ENCODE measurements at regions not wholly inside any gene's neighbourhood (a gene's known extent, or its start where the extent isn't known, plus 50 kb on each side); places are given as distances from the start of the nearest gene placed in this dataset.
"Not testable (repeated sequence)": the region's sequence is repeated elsewhere in the genome, so short reads cannot be mapped to it uniquely, and the experiment has no call there.

DNA sequence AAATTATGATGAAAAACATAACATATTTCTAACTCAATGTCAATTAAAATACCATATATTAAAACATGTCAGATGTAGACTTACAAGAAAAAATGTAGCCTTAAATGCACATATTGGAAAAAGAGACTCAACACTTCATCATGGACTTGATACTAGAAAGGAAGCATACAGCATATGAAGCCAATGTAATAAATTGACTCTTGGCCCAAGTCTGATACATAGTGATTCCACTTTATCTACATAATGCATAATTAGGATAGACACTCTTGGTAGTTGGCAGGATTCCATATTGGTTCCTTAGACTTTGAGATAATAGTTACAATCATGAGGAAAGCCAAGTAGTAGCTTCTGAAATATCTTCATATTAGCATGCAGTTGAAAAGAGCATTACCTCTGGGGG lies 1067.0 kb downstream of the PCDH17 start:
- no peaks in the 10 kb centered on the region for H3K9me3 ChIP-seq
- TF ChIP-seq POLR2A (IDR thresholded peaks at IDR 0.05) = no peak
- TF ChIP-seq, protein P1, sequence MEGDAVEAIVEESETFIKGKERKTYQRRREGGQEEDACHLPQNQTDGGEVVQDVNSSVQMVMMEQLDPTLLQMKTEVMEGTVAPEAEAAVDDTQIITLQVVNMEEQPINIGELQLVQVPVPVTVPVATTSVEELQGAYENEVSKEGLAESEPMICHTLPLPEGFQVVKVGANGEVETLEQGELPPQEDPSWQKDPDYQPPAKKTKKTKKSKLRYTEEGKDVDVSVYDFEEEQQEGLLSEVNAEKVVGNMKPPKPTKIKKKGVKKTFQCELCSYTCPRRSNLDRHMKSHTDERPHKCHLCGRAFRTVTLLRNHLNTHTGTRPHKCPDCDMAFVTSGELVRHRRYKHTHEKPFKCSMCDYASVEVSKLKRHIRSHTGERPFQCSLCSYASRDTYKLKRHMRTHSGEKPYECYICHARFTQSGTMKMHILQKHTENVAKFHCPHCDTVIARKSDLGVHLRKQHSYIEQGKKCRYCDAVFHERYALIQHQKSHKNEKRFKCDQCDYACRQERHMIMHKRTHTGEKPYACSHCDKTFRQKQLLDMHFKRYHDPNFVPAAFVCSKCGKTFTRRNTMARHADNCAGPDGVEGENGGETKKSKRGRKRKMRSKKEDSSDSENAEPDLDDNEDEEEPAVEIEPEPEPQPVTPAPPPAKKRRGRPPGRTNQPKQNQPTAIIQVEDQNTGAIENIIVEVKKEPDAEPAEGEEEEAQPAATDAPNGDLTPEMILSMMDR (IDR thresholded peaks at IDR 0.05) = no peak
- DNase-seq = no peak
- H3K27me3 ChIP-seq = no peaks in the 10 kb centered on the region
- H3K4me3 ChIP-seq = no peak overlapping the region
- no peaks in the 10 kb centered on the region for H3K4me1 ChIP-seq
- H3K36me3 ChIP-seq (ENCODE audit: low read depth, missing control alignments) = no peaks in the 10 kb centered on the region
- H3K27ac ChIP-seq = no peak overlapping the region
- intact Hi-C loops (cut with DNase I; ENCODE audit: low total_unique reads) = no loop called here

DNA sequence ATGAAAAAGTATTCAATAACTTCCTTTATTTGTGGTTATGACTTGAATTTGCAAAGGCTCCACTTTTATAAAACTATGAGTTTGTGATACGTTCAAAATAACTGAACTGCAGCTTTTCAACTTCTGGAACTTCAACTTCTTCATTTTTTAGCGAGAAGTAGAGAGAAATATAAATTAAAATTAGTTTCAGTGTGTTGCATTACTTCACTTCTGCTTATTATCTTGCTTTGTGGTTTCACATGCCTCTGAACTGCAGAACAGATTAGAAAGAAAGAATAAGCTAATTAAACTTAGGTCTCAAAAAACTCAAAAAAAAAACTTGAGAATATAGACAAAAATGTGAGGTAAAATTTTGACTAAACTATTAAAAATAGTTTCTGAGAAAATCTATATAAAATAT lies 1073.4 kb downstream of the PCDH17 start:
- H3K27ac ChIP-seq = no peak overlapping the region
- no peaks in the 10 kb centered on the region for H3K27me3 ChIP-seq
- no peak overlapping the region for H3K4me3 ChIP-seq
- intact Hi-C loops (cut with DNase I; ENCODE audit: low total_unique reads) = no loop called here
- WGBS, 2 donors = 54 to 71% methylated on average over 2 of the region's 2 CpGs
- TF ChIP-seq, protein P1 (IDR thresholded peaks at IDR 0.05) = no peak
- TF ChIP-seq POLR2A (IDR thresholded peaks at IDR 0.05) = no peak
- DNase-seq = no peak
- no peaks in the 10 kb centered on the region for H3K36me3 ChIP-seq (ENCODE audit: low read depth, missing control alignments)
- H3K4me1 ChIP-seq = no peaks in the 10 kb centered on the region
- H3K9me3 ChIP-seq = no peaks in the 10 kb centered on the region

DNA sequence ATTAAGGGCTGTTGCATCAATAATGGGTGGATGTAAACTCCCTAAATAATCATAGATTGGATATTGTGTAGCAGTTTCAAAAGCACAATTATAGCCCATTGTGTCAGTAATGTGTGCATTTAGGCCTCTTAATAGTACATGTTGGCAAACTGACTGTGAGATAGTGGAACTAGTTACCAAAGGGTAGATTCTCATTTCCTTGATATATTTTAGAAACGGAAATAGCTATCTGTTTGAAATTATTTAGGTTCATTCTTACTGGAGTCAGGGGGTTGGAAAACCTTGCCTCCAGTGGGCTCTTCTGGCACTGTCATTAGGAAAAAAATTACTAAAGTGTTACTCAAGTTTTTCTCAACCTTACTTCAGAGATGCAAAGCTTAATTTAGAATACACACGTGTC lies 1074.9 kb downstream of the PCDH17 start:
- intact Hi-C loops (cut with DNase I; ENCODE audit: low total_unique reads) = no loop called here
- DNase-seq = no peak
- Histone ChIP-seq H3K27ac (no peak overlapping the region), H3K36me3 (ENCODE audit: low read depth, missing control alignments) (no peaks in the 10 kb centered on the region), H3K4me1 (no peaks in the 10 kb centered on the region), H3K9me3 (no peaks in the 10 kb centered on the region), H3K27me3 (no peaks in the 10 kb centered on the region), H3K4me3 (no peak overlapping the region)
- TF ChIP-seq, protein P1 (IDR thresholded peaks at IDR 0.05) = no peak
- TF ChIP-seq POLR2A (IDR thresholded peaks at IDR 0.05) = no peak
- WGBS, 2 donors = 70 to 79% methylated on average over 2 of the region's 2 CpGs

DNA sequence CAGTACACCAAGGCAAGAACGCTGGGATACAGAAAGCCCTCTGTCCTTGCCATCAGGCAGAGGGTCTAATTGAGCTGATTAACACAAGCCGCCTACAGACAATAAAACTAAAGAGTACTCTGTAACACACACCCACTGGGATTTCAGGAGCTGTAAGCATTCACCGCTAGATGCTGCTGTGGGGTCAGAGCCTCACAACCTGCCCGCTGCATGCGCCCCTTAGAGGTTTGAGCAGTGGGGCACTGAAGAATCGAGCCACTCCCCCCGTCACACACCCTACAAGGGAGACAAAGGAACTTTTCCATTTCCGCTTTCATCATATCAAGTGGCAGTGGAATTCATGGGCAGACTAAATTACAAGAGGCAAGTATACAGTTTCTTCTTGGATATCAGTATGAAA lies 1080.6 kb downstream of the PCDH17 start:
- Histone ChIP-seq H3K4me1 (no peaks in the 10 kb centered on the region), H3K9me3 (no peaks in the 10 kb centered on the region), H3K27me3 (no peaks in the 10 kb centered on the region), H3K4me3 (no peak overlapping the region), H3K27ac (no peak overlapping the region), H3K36me3 (ENCODE audit: low read depth, missing control alignments) (no peaks in the 10 kb centered on the region)
- TF ChIP-seq, protein P1 (IDR thresholded peaks at IDR 0.05) = no peak
- no peak for TF ChIP-seq POLR2A (IDR thresholded peaks at IDR 0.05)
- 78 to 93% methylated on average over 8 of the region's 8 CpGs for WGBS, 2 donors
- no peak for DNase-seq
- intact Hi-C loops (cut with DNase I; ENCODE audit: low total_unique reads) = no loop called here

DNA sequence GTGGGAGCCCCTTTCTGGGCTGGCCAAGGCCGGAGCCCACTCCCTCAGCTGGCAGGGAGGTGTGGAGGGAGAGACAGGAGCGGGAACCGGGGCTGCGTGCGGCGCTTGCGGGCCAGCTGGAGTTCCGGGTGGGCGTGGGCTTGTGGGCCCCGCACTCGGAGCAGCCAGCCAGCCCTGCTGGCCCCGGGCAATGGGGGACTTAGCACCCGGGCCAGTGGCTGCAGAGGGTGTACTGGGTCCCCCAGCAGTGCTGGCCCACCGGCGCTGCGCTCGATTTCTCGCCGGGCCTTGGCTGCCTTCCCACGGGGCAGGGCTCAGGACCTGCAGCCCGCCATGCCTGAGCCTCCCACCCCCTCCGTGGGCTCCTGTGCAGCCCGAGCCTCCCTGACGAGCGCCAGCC lies 1082.5 kb downstream of the PCDH17 start:
- H3K27me3 ChIP-seq; H3K9me3 ChIP-seq; H3K27ac ChIP-seq; DNase-seq; H3K4me1 ChIP-seq; intact Hi-C loops (cut with DNase I; ENCODE audit: low total_unique reads); H3K36me3 ChIP-seq (ENCODE audit: low read depth, missing control alignments): not testable (repeated sequence)
- peak overlapping the region in 1 of 2 donors; percentile 10 for H3K4me3 ChIP-seq
- 52 to 75% methylated on average over 2 to 19 of the region's 25 CpGs for WGBS, 2 donors
